ENCODE measurements at regions not wholly inside any gene's neighbourhood (a gene's known extent, or its start where the extent isn't known, plus 50 kb on each side); places are given as distances from the start of the nearest gene placed in this dataset.

DNA sequence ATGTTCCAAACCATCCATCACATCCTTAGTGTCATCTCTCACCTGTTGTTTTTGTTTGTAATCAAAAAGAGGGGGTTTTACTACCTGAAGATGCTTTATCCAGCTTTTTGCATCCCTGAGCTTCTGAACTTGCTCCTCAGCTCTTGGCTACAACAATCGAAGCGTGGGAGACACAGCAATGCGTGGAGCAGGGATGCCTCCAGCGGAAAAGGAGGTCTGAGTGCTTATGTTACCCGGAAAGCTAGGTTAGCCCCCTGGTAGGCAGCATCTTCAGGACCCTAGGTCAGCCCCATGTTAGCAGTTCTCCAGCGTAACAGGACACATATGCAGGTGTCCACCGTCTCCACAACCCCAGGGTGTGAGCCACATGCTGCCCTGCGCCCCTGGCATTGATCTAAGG is 141.5 kb downstream of the RRAGC start:
- no peak for DNase-seq (ENCODE audit: low spot score)

GRCh38 chr1:38716229-38716628 is 143.3 kb downstream of the RRAGC start:
- no peak for DNase-seq (ENCODE audit: low spot score)

DNA sequence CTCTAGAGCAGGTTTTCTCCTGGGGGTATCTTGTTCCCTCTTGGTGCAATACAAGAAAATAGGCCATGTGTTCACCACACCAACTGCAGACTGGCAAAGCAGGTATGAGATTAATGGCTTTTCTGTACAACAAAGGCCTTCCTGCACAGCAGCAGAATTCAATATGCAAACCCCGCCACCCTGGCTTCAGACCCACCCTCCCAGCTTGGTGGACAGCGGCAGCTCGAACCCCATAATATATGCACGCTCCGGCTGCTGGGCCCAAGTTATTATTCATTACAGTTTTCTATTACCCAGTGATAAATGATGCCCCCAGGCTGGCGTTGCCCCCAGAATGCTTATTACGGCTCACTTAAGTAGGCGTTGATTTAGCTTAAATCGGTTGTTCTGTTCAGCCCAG is 144.2 kb downstream of the RRAGC start:
- DNase-seq (ENCODE audit: low spot score): no peak

GRCh38 chr1:38712046-38712445 is 147.5 kb downstream of the RRAGC start:
- no peak for DNase-seq (ENCODE audit: low spot score)

- DNase-seq (ENCODE audit: low spot score): no peak
Measured at GRCh38 chr1:38708701-38709258, 150.8 kb downstream of the RRAGC start.

DNA sequence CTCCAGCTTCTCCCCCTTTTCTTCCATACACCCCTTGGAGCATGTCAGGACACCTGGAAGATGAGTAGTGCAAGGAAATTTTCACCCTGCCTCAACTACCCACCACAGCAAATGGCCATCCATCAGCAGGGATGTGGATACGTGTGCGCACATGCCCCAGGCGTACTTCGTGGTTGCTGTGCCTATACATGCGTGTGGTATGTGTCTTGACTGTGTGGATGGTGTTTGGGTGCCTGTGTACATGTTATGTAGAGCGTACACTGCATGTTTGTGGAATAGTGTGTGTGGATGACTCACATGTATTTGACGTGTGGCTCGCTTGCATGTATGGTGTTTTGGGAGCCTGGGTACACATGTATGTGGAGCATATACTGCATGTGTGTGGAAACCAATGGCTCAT is 158.5 kb downstream of the RRAGC start:
- no peak for DNase-seq (ENCODE audit: low spot score)

DNA sequence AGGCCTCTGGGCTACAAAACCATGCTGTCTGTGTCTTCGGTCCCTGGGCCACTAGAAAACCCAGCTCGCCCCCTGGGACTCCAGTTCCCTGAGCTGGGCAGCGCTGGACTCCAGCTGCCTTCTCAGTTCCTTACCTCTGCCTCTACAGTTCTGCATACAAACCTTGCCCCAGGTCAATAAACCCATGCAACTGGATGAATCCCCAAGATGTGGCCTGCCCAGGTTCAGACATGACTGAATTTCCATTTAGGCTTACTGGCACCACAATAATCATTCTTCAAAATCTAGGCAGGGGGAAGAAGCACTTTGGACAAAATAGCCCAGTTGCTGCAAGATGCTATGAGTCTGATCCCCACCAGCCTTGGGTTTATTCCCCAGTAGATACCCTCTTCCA is 159.5 kb downstream of the RRAGC start:
- DNase-seq (ENCODE audit: low spot score): no peak

- no peak for DNase-seq (ENCODE audit: low spot score)
Measured at GRCh38 chr1:38699330-38700076, 160.1 kb downstream of the RRAGC start.

DNA sequence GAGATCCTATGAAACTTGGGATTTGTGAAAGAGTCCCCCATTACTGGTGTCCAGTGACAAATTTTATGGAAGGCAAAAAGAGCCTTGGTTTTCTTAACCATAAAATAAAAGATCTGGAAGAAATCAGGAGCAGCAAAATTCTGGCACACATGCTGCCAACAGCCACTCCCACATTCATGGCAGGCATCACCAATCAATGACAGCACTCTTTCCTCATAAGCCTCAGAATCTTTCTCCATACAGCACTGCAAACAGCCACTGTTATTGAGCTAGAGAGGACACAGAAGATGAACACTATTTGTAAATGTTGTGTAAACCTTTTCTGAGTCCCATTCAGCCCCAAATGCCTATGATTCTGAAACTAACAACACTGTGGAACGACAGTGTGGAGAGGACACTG is 162.2 kb downstream of the RRAGC start:
- no peak for DNase-seq (ENCODE audit: low spot score)

DNA sequence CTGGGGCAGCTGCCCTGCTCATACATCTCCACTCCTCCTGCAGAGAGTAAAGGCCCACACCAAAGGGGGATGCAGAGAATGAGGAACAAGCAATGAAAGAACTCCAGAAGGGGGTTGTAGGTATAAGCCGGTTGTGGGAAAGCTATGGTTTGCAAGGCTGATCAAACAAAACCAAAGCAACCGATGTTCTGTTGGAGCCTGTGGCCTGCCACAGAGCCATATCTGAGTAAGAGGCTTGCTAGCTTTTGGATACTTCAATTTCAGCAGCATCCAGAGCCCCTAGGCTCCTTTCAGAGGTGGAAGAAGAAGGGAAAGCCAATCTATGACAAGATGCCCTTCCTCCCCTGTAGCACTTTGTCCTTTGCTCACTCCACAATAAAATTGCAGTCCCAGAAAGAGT is 163.2 kb downstream of the RRAGC start:
- no peak for DNase-seq (ENCODE audit: low spot score)

- no peak for DNase-seq (ENCODE audit: low spot score)
Measured at GRCh38 chr1:38693759-38694158, 165.8 kb downstream of the RRAGC start.

DNA sequence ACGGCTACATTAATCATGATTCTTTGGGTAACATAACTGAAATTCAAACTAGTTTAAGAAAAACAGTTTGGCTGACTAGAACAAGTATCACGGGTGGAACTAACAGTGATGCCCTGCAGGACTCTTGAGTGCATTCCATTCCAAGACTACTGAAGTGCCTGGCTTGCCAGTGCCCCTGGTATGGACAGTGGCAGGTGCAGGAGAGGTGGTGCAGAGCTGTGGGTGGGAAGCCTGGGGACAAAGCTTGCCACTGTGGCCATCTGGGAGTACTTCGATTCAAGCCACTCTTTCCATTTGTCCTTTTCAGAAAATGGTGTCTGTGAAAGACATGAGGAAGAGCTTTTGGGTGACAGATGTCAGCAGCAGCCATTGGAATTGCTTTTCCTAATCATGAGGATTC is 166.5 kb downstream of the RRAGC start:
- no peak for DNase-seq (ENCODE audit: low spot score)

DNA sequence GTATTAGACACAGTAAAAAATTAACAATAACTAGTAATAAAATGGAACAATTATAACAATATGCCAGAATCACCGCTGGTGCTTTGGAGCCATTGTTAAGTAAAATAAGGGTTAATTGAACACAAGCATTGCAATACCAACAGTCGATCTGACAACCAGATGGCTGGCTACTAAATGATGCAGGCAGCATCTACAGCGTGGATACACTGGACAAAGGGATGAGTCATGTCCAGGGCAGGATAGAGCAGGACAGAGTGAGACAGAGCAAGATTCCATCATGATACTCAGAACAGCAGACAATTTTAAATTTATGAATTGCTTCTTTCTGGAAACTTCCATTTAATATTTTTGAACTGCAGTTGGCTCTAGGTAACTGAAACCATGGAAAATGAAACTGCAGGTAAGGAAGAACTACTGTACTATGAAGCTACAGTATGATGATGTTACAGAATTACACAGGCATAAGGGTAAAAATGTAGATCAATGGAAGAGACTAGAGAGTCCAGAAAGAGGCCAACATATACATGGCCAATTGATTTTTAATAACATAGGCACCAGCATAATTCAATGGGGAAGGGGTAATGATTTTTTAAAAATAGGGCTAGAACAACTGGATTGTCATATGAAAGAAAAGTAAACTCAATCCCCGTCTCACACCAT is 168.7 kb downstream of the RRAGC start:
- no peak for DNase-seq (ENCODE audit: low spot score)

DNA sequence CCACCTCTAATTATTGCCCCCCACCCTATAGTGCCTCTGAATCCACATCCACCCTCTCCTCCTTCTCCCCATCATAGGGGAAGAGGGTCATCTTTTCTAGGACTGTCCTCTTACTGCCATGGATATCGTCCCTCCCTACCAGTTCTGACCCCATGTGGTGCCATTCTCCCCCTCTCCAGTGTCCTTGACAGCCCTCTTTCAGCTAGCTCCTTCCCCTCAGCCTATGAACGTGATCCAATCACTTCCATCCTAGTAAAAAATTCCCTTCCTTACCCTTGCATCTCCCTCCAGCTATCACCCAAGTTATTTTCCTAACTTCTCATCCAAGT is 172.7 kb downstream of the RRAGC start:
- DNase-seq (ENCODE audit: low spot score): no peak

DNA sequence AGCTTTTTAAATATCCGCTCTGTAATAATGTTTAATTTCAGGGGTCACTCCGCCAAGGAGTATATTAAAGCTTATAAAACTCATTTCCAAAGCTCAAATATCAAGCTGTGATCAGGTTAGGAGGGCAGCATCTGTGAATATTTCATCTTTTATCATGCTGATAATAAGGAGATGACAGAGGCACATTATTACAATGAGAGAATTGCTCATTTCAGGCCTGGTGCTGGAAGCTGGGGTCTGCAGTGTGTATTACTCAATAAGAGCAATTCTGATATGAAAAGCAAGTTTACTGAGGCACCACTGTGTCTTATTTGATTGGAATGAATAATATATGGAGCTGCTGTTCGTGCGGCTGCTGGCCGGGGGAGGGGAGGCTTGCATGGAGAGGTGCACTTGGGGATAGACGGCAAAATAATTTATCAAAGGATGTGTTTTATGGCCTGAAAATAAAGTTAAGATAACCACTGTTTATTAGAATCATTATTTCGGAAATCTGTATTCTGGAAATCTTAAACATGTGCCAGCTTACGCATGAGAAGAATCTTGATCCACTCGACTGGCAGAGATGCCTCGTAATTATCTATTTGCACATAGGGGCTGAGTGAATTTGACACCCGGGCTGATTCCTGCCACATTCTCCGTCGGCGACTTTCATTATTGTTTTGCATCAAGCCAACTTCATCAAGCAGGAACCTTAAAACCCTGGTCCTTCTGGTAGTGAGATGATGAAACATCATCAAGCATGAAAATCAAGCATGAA is 173.2 kb downstream of the RRAGC start:
- no peak for DNase-seq (ENCODE audit: low spot score)

DNA sequence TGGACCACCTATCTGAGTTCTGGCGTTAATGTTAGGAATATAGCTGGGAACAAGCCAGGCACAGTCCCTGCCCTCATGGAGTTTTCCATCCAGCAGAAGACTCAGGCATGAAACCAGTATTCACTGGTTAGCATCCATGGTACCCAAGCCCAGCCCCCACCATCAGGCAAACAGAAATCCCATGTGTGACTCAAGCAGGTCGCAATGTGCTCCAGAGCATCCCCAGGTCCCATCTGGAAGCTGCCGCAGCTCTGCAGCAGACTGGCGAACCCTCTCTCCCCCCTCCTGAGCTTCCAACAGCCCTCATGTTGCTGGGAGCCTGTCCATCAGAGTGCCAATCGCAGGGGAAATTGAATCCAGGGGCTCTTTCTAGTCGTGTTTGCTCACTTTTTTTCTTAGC is 174.2 kb downstream of the RRAGC start:
- no peak for DNase-seq (ENCODE audit: low spot score)

DNA sequence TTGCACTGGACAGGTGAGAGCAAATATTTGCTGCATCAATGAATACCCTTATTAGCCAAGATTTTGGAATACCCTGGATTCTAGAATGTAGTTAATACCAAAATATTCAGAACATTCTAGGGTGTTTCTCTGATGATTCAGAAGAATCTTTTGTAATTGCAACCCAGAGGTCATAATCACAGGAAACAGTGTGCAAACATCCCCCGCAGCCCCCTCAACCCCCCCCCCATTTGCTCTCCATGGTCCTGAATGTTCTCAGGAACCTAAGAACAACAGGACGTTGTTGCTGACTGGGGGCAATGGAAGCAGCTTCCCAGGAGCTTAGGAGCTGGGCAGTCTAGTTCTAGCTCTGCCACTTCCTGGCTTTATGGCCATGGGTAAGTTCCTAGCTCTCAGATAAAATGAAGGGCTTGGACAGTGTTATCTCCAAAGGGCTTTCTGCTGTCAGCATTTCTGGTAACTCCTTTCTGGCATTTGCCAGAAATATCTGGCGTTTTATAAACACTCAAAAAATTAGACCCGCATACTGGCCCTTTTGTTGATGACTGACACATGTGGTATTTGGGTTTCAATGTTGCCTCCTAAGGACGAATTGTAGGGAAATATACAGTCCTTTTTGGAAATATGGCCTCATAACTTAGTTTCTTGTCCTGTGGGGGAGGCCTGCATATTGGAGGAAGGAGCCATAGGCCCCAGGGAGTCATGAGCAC is 178.6 kb downstream of the RRAGC start:
- DNase-seq (ENCODE audit: low spot score): no peak

DNA sequence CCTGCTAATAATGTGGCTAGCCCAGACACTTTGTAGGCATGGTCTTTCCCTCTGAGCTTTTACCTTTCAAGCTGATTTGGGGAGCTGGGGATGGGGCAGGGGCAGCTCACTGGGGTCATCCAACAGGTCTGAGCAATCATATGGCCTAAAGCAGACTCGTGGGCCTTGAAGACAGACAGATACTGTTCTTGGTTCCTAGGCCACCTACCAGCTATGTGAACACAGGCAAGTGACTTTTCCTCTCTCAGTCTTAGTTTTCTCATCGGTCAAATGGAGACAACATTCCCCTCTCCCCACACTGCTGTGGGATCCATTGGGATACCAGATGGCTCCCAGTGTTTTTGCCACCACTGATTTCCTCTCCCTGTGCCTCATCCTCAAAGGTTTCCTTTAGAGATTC is 181.8 kb downstream of the RRAGC start:
- no peak for DNase-seq (ENCODE audit: low spot score)

- DNase-seq (ENCODE audit: low spot score): no peak
Measured at GRCh38 chr1:38677311-38677710, 182.3 kb downstream of the RRAGC start.

GRCh38 chr1:38672692-38673091 is 186.9 kb downstream of the RRAGC start:
- no peak for DNase-seq (ENCODE audit: low spot score)

DNA sequence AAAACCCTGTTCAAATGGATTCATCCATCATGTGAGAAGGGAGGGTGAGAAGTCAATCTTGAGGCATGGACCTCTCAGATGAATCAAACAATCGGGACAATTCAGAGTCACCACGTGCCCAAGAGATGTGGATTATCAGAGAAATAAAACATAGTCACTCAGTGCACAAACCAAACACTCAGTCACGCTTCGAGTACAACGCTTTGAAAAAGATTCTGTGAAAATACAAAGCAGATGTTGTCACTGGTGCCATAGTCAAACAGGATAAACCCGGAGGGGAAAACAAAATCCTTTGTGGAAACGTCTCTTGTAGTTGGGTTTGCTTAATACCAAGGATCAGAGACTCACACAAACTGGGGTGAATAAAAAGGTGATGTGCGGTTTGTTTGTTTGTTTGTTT is 188.4 kb downstream of the RRAGC start:
- no peak for DNase-seq (ENCODE audit: low spot score)

DNA sequence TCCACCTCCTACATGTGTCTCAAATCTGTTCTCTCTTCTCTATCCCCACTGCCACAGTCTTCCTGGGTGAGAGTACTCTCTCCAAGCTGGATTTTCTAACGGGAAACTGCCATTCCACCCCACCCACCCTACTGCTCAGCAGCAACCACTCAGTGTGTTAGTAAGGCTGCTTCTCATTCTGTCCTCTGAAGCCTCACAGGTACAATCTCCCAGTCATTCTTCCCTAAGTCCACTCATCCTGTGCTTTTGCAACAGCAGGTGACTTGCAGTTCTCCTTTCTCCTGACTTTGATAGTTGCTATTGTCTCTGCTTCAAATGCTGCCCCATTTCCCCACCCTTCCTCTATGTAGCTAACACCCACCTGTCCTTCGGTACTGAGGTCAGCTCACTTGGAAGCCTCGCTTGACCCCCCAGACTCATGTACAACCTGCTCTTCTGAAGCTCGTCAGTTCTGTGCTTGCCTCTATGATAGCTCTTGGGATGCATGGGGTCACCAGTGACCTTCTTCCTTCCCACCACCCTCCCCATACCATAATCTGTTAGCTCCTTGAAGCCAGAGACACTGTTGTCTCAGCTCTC is 188.9 kb downstream of the RRAGC start:
- no peak for DNase-seq (ENCODE audit: low spot score)

All from putamen (tissue), 1 donor.